ENCODE measurements at regions not wholly inside any gene's neighbourhood (a gene's known extent, or its start where the extent isn't known, plus 50 kb on each side); places are given as distances from the start of the nearest gene placed in this dataset.

GRCh38 chr20:23249541-23249940 is 101.0 kb upstream of the NXT1 start:
- DNase-seq, result no peak

GRCh38 chr20:23248461-23248882 is 102.1 kb upstream of the NXT1 start:
- DNase-seq, result no peak

- no peak for DNase-seq
Measured at GRCh38 chr20:23246717-23247664, 103.6 kb upstream of the NXT1 start.

- DNase-seq, result peak; percentile 92
Measured at GRCh38 chr20:23245553-23246181, 104.9 kb upstream of the NXT1 start.

- DNase-seq, result no peak
Measured at GRCh38 chr20:23244916-23245552, 105.6 kb upstream of the NXT1 start.

GRCh38 chr20:23244156-23244915 is 106.3 kb upstream of the NXT1 start:
- no peak for DNase-seq

GRCh38 chr20:23243791-23244155 is 106.8 kb upstream of the NXT1 start:
- no peak for DNase-seq

GRCh38 chr20:23242556-23243180 is 107.9 kb upstream of the NXT1 start:
- DNase-seq, result no peak

GRCh38 chr20:23242104-23242503 is 108.5 kb upstream of the NXT1 start:
- no peak for DNase-seq

- DNase-seq, result no peak
Measured at GRCh38 chr20:23241416-23241815, 109.2 kb upstream of the NXT1 start.

GRCh38 chr20:23240519-23240918 is 110.1 kb upstream of the NXT1 start:
- DNase-seq, result no peak

- DNase-seq, result no peak
Measured at GRCh38 chr20:23237201-23237600, 113.4 kb upstream of the NXT1 start.

GRCh38 chr20:23235173-23236027 is 115.2 kb upstream of the NXT1 start:
- DNase-seq, result peak; percentile 70 to 73

- DNase-seq, result no peak
Measured at GRCh38 chr20:23234311-23235078, 116.1 kb upstream of the NXT1 start.

GRCh38 chr20:23233341-23233740 is 117.2 kb upstream of the NXT1 start:
- DNase-seq, result no peak

- DNase-seq, result no peak
Measured at GRCh38 chr20:23232679-23233308, 117.8 kb upstream of the NXT1 start.

GRCh38 chr20:23232219-23232581 is 118.4 kb upstream of the NXT1 start:
- no peak for DNase-seq

- no peak for DNase-seq
Measured at GRCh38 chr20:23231561-23232218, 118.9 kb upstream of the NXT1 start.

- no peak for DNase-seq
Measured at GRCh38 chr20:23230766-23231385, 119.7 kb upstream of the NXT1 start.
